ENCODE measurements at regions not wholly inside any gene's neighbourhood (a gene's known extent, or its start where the extent isn't known, plus 50 kb on each side); places are given as distances from the start of the nearest gene placed in this dataset.

GRCh38 chr4:22910200-22910599 lies 217.5 kb downstream of the GBA3 start:
- no peak for TF ChIP-seq CTCF (IDR thresholded peaks at IDR 0.05; ENCODE audit: low read depth, low read length, missing control alignments)
- H3K4me3 ChIP-seq (ENCODE audit: low read depth, low read length) = no peak overlapping the region
- DNase-seq (ENCODE audit: low read depth) = no peak
- in situ Hi-C loops (cut with HindIII; ENCODE audit: low sequenced_read_pairs) = no loop called here

GRCh38 chr4:22906045-22906444 lies 213.3 kb downstream of the GBA3 start:
- no peak for TF ChIP-seq CTCF (IDR thresholded peaks at IDR 0.05; ENCODE audit: low read depth, low read length, missing control alignments)
- DNase-seq (ENCODE audit: low read depth) = no peak
- in situ Hi-C loops (cut with HindIII; ENCODE audit: low sequenced_read_pairs) = no loop called here
- H3K4me3 ChIP-seq (ENCODE audit: low read depth, low read length) = no peak overlapping the region

- DNase-seq (ENCODE audit: low read depth) = no peak
- no peak overlapping the region for H3K4me3 ChIP-seq (ENCODE audit: low read depth, low read length)
- in situ Hi-C loops (cut with HindIII; ENCODE audit: low sequenced_read_pairs) = no loop called here
- no peak for TF ChIP-seq CTCF (IDR thresholded peaks at IDR 0.05; ENCODE audit: low read depth, low read length, missing control alignments)
Observed at GRCh38 chr4:22903913-22904312, 211.2 kb downstream of the GBA3 start.

- H3K4me3 ChIP-seq (ENCODE audit: low read depth, low read length) = no peak overlapping the region
- in situ Hi-C loops (cut with HindIII; ENCODE audit: low sequenced_read_pairs) = no loop called here
- DNase-seq (ENCODE audit: low read depth) = no peak
- no peak for TF ChIP-seq CTCF (IDR thresholded peaks at IDR 0.05; ENCODE audit: low read depth, low read length, missing control alignments)
Observed at GRCh38 chr4:22901631-22902030, 208.9 kb downstream of the GBA3 start.

- TF ChIP-seq CTCF (IDR thresholded peaks at IDR 0.05; ENCODE audit: low read depth, low read length, missing control alignments) = no peak
- no peak for DNase-seq (ENCODE audit: low read depth)
- H3K4me3 ChIP-seq (ENCODE audit: low read depth, low read length) = no peak overlapping the region
- in situ Hi-C loops (cut with HindIII; ENCODE audit: low sequenced_read_pairs) = no loop called here
Observed at GRCh38 chr4:22900876-22901275, 208.1 kb downstream of the GBA3 start.

- peak; percentile 11 for DNase-seq (ENCODE audit: low read depth)
- peak; percentile 82 for TF ChIP-seq CTCF (IDR thresholded peaks at IDR 0.05; ENCODE audit: low read depth, low read length, missing control alignments)
- H3K4me3 ChIP-seq (ENCODE audit: low read depth, low read length) = no peak overlapping the region
- in situ Hi-C loops (cut with HindIII; ENCODE audit: low sequenced_read_pairs) = no loop called here
Observed at GRCh38 chr4:22897520-22898108, 204.9 kb downstream of the GBA3 start.

Data from astrocyte of the cerebellum (primary cell).